Activated CD8-positive, alpha-beta memory T cell treated with anti-CD3 and anti-CD28 coated beads, Interleukin-2, amount 50 U/mL, for 48 hours (primary cell): ENCODE measurements at regions not wholly inside any gene's neighbourhood (a gene's known extent, or its start where the extent isn't known, plus 50 kb on each side); places are given as distances from the start of the nearest gene placed in this dataset.

Experiments used
- DNase-seq: peaks from one replicate; pipeline ENCODE4 v3.0.0-alpha.2; 2020

- no peak for DNase-seq
These were observed 357.6 kb upstream of the ID4 start for GRCh38 chr6:19479551-19479950.

DNA sequence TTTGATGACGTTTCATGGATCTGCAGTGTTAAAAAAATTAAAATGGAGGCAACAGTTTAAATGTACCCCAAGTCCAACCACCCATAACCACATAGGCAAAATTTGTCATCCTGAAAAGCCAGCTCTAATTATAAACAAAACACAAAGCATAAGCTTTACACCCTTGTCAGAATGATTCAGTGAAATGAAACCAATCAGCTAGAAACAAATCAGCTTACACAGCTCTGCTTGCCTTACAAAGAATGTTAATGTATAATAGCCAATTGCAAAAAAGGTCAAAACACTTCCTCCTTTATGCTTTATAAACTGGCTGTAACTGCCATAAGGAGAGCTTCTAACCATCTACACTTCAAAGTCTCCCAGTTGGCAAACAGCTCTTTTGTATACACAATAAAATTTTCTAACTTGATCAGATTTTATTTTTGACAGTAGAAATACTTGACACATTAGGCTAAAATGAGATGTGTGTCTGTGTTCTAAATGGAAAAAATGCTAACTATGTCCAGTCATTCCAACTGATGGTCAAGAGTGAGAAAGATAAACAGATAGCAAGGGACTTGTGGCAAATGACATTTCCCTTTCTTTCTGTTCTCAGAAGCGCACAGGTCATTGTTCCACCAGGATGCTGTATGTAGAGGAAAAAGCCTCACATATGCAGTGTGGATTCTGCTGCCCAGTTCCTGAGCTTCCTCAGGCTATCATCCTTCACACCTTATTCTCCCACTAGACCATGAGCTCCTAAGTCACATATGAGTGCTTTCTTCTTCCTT lies 344.3 kb upstream of the ID4 start:
- DNase-seq = no peak

DNA sequence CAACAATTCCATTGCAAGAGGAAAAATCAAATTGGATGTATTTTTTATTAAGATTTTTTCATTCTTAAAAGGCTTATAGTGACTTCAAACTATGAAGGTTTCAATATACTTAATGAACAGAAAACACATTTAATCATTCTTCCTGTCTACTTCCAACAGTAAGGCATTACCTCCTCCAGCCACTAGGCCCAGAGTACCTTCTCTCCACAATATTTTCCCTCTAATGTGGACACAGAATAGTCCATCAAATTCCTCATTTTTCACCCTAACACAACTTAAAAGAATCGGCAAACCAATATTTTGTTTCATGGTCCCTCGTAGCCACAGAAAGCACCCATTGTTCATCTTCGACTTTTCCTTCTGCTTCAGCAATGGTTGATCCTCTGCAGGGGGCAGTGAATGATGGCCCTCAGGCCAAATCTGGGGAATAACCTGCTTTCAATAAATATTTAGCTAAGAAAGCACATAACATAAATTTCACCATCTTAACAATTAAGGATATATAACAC lies 335.4 kb upstream of the ID4 start:
- no peak for DNase-seq

DNA sequence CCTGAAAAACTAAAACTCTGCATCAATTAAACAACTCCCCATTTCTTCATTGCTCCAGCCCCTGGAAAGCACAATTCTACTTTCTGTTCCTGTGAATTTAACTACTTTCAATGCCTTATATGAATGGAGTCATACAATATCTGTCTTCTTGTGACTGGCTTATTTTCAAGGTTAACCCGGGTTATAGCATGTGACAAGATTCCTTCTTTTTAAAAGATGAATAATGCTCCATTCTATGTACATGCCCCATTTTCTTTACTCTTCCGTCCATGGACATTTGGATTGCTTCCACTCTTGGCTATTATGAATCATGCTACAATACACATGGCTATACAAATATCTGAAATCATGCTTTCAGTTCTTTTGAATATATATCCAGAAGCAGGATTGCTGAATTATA lies 334.9 kb upstream of the ID4 start:
- no peak for DNase-seq

GRCh38 chr6:19515939-19516338 lies 321.2 kb upstream of the ID4 start:
- DNase-seq = no peak

GRCh38 chr6:19519941-19520340 lies 317.2 kb upstream of the ID4 start:
- no peak for DNase-seq

DNA sequence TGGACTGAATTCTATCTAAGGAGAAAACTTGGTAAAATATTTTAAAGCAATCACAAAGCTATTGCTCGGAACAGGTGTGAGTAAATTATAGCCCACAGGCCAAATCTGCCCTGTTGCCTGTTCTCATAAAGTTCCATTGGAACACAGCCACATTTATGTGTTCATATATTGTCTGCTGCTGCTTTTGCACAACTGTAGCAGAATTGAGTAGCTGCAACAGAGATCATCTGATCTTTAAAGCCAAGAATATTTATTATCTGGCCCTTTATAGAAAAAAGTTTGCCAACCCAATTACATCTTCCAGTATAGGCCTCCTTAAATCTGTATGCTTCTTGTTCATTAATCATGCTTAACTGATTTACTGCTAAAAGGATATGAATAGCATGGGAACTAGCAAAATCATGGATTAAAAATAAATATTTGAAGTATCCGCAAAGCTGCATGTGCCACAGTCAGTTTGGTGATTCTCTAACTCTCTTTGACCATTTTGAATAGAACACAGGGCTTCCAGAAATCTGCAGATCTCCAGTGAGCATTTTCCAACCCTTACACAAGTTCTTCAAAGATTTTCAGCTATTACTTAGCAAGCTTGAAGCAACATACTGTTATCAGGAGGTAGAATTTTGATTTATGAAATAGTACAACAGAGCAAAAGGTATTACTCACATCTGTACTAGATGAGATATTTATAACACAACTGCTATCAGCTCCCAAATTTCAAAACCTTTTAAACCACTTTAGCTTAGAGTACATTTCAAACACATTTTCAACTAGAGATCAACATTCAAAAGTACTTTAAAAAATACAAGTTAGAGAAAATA lies 312.6 kb upstream of the ID4 start:
- DNase-seq = no peak

DNA sequence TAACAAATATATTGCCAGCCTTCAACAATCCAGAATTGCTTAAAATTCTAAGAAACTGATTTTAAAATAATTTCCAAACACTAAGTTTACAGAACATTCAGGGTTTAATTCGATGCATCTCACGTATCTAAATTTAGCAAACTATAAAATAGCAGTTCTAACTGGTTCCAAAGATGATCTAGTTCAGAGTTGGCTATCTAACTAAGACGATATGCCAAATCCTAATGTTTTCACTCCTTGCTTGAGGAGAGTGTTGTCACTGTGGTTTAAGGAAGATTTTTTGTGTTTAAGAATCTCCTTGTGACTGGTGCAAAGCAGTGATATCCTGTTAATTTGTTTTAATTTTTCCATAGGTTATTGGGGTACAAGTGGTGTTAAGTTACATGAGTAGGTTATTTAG lies 311.5 kb upstream of the ID4 start:
- DNase-seq = no peak

DNA sequence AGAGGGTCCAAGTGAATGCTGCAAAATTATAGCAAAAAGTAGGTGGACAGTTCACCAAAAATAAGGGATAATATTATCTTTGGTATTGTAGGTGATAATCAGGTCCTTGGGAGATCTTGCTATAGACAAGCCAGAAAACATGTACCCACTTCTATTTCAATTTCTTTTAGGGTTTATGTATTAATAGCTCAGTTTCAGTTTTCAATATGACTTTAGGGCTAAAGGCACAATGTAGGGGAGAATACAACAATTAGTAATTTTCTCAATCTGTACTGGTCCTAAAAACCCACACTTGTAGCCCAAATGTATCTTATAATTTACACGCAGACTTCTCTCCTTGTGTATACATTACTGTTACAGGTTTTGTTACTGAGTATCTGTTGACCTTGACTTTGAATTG lies 307.0 kb upstream of the ID4 start:
- no peak for DNase-seq

DNA sequence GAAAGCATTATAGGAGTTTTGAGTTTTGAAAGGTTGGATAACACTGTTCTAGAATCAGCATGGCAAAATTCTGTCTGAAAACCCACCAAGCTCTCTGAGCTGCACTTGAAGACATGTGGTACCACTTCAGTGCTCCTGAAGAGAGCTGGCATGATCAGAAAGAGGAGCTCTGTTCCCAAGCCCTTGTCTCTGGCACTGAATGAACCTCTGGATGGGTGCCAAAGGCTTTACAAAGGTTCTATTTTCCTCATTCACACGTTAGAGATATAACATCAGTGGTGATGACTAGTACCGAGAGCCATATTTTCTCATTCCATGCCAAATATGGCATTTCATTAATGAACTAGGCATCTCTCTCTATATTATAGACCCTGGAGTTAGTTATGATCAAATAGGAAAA lies 301.8 kb upstream of the ID4 start:
- DNase-seq = no peak

DNA sequence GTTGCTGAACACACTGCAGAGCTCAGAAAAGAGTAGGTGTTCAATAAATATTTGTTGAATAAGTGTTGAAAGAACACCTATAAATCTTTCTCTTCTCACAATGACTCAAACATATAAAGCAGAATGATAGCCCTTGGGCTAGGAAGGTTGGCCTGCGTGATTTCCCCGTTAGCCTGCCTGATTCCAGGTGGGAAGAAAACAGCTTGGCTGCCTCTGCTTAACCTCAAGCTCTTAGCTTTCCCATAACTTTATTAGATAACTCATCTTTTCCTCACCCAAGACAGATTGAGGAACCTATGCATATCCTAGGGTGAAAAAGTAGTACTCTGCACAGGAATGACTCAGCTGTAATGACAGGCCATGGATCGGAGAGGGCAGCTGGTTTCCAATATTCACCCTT lies 300.3 kb upstream of the ID4 start:
- DNase-seq = no peak

DNA sequence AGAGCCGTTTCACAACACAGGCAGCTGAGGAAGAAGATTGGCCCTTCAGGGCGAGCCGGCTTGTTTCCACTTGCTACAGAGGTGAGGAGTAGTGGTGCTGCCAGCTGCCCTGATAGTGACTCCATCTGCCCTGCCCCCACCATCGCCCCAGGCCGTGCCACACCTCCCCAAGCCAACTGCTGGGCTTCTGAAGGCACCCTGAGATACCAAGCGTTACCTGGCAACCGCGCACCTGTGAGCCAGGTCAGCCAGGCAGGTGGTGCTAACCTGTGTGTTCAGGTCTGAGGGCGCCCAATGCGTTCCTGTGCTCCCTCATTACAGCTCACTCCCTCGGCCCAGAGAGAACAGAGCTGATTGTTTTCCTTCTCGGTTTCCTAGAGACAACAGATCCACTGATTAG lies 299.1 kb upstream of the ID4 start:
- DNase-seq = no peak

- no peak for DNase-seq
These were observed 289.7 kb upstream of the ID4 start for GRCh38 chr6:19547507-19547906.

DNA sequence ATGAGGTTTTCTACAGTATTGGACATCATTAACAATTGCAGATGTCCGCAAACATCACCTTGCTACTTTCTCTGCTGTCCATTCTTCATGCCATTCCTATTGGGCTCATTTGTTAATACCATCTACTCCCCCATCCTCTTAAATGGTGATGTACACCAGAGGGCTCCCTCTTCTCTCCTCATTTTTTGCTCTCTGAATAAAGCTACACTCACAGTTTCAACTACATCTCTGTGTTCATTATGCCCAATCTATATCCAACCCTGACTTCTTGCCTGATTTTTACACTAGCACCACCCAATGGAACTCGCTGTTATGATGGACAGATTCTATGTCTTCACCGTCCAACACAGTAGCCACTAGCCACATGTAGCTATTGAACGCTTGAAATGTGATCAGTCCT lies 288.1 kb upstream of the ID4 start:
- DNase-seq = no peak

DNA sequence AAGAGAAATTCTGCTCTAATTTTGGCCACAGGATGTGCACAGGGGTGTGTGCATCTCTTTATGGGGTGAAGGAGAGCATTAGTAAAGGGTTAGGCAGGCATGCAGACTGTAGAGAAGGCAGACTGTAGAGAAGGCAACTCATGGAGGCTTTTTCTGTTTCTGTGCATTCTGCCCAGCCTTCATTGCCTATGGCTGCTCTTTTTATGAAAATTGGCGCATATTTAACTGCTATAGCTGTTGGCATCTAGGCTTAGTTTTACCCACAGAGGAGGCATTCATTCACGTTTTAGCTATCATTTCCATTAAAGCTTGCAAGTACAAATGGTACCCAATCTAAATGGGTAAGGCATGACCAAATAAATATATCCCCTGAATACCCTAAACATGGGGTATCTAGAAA lies 286.8 kb upstream of the ID4 start:
- DNase-seq = no peak

GRCh38 chr6:19551611-19552010 lies 285.6 kb upstream of the ID4 start:
- no peak for DNase-seq

DNA sequence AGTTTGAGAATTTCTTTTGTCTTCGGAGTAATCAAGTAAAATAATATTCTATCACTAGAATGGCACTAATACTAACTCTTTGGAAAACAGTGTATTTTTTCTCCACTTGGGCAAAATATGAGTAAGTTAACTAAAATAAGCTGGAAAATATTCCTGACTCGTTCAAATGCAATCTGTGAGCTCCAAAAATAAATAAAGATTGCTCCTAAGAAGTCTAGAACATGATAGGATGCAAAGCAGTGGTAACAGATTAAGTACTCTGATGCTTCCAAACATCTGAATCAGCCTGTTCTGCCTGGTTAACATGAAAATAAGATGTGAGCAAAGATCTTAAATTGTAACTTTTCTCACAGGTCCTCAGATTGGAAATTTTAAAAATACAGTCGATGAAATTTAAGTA lies 285.1 kb upstream of the ID4 start:
- no peak for DNase-seq

DNA sequence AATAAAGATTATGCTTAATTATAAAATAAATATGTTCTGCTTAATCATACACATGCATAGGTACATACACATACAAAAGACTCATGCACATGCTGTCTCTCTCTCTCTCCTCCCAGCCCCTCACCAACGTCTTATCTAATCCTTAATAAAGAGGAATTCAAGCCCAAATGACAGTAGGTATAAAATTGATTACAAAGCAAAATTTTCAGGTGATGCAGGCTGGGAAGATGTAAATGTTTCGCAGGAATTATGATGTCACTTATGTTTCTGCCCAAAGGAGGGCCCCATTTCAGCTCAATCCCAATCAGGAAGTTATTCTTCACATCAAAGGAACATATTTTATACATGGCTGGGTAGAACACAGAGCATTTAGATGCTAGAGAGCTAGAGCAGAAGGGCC lies 284.6 kb upstream of the ID4 start:
- DNase-seq = no peak

- no peak for DNase-seq
These were observed 282.6 kb upstream of the ID4 start for GRCh38 chr6:19554356-19555225.

DNA sequence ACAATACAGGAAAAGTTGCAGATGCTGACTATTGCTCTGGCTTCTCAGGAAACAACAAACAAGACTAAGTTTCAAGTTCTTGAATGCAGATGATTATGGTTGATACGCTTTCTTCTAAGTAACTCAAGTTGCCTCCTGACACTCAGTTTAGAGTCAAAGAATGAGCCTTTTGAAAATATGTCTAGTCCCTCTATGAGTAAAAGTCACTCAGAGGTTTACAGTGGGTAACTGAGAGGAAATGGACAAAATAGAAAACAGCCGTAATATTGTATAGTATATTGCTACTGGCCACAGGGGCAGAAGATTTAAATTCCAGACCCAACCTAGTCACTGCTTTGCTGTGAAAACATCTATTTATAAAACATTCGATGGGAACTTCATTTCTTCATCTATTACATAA lies 280.0 kb upstream of the ID4 start:
- DNase-seq = no peak

- no peak for DNase-seq
These were observed 279.0 kb upstream of the ID4 start for GRCh38 chr6:19558201-19558600.

DNA sequence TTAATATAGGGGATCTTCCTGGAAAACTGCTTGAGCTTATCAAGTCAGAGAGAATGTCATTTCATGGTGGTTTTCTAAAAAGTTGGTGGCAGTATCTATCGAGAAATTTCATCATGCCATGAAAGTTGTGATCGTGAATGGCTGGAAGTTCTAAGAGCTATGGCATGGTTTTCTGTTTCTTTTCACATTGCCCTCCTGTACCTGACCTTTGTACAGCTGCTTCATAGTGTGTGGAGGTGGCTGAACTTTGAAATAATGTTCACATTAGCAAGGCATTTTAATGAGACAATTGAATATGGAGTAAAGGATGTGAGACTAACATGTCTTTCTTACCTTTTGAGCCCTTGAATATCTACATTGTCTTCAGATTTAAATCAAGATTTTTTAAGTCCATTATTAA lies 278.2 kb upstream of the ID4 start:
- no peak for DNase-seq

GRCh38 chr6:19562468-19562867 lies 274.7 kb upstream of the ID4 start:
- DNase-seq = no peak
